ENCODE measurements at regions not wholly inside any gene's neighbourhood (a gene's known extent, or its start where the extent isn't known, plus 50 kb on each side); places are given as distances from the start of the nearest gene placed in this dataset.

DNA sequence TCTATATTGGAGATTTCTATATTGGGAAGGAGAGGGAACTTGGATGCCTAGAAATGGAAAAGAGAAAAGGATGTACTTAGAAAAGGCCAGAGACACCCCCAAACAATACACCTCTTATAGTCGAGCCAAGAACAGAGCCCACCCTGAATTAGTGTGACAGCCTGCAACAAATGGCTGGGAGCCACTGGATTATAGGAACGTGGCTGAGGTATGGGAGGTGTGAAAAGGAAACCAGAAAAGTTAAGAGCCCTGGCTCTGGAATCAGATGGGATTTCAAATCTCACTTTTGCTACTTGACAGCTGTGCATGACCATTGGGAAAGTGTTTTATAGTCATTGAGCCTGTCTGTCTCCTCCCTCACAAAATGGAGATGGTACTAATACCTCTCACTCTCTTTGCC lies 394.0 kb downstream of the ZNF521 start:
- Mint-ChIP-seq H3K27me3 (no peaks in the 10 kb centered on the region), H3K36me3 (ENCODE audit: low read depth) (no peaks in the 10 kb centered on the region), H3K27ac (no peak overlapping the region), H3K9me3 (no peaks in the 10 kb centered on the region), H3K4me3 (no peak overlapping the region), H3K4me1 (ENCODE audit: low read depth) (no peaks in the 10 kb centered on the region)
- intact Hi-C loops (cut with micrococcal nuclease), result no loop called here

DNA sequence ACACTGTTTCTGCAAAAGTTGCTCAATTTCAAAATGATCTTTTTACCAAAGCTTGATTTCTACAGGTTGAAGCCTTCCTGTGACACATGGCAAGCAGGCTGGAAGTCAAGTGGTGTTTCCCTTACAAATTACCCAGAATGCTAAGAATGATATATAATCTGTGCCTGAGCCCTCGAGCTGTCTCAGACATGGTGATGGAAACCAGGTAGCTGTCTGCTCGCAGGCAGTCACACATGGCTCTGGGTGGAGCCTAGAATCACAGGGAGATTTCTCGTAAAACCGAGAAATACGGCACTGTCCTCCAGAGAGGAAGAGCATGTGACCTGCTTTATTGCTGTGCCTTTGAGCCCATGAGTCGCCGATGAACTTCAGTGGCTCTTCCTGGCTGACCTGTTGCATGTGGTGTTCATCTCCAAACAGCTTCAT lies 392.9 kb downstream of the ZNF521 start:
- H3K27ac Mint-ChIP-seq, result no peak overlapping the region
- no peaks in the 10 kb centered on the region for H3K27me3 Mint-ChIP-seq
- intact Hi-C loops (cut with micrococcal nuclease), result no loop called here
- no peaks in the 10 kb centered on the region for H3K9me3 Mint-ChIP-seq
- no peaks in the 10 kb centered on the region for H3K36me3 Mint-ChIP-seq (ENCODE audit: low read depth)
- H3K4me3 Mint-ChIP-seq, result no peak overlapping the region
- H3K4me1 Mint-ChIP-seq (ENCODE audit: low read depth), result peaks cover 1% of the 10 kb centered on the region

DNA sequence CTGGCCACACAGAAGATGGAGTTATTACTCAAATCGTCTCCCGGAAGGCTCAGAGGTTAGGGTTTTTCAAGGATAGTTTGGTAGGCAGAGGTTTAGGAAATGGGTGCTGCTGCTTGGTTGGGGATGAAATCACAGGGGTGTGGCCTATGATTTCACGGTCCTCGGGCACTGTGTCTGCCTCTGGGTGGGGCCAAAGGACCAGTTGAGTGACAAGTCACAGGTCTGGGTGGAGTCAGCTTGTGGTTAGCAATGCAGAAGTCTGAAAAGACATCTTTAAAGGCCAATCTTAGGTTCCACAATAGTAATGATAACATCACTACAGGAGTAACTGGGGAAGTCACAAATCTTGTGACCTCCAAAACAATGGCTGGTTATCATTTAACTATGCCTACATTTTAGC lies 387.8 kb downstream of the ZNF521 start:
- intact Hi-C loops (cut with micrococcal nuclease), result no loop called here
- no peak overlapping the region for H3K27ac Mint-ChIP-seq
- H3K36me3 Mint-ChIP-seq (ENCODE audit: low read depth), result no peaks in the 10 kb centered on the region
- no peak overlapping the region for H3K4me3 Mint-ChIP-seq
- H3K9me3 Mint-ChIP-seq, result no peaks in the 10 kb centered on the region
- H3K4me1 Mint-ChIP-seq (ENCODE audit: low read depth), result peaks cover 6% of the 10 kb centered on the region
- no peaks in the 10 kb centered on the region for H3K27me3 Mint-ChIP-seq

DNA sequence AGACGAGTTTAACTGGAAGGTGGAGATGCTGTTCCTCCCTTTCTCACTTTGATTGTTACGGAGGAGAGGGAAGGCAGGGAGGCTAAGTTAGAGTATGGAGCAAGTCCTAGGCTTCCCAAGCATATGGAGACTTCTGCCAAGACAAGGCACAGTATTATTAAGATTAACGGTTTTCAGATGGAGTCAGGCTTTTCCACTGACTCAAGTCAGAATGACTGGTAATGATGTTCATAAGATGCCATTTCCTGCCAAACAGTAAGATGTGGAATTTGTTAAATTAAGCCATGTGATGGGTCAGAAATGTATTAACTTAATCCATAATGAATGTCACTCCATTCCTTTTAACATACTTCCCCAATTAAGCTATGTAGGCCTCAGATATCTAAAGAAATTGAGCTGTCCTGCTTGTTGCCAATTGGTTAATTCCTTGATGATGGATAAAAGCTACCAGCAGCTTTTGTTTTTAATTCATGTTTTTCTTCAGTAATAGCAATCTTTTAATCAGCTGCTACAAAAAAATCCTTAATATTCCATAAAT lies 383.7 kb downstream of the ZNF521 start:
- Mint-ChIP-seq H3K36me3 (ENCODE audit: low read depth) (no peaks in the 10 kb centered on the region), H3K27ac (no peak overlapping the region), H3K4me1 (ENCODE audit: low read depth) (peaks cover 6% of the 10 kb centered on the region), H3K9me3 (no peaks in the 10 kb centered on the region), H3K4me3 (no peak overlapping the region), H3K27me3 (no peaks in the 10 kb centered on the region)
- intact Hi-C loops (cut with micrococcal nuclease), result no loop called here

DNA sequence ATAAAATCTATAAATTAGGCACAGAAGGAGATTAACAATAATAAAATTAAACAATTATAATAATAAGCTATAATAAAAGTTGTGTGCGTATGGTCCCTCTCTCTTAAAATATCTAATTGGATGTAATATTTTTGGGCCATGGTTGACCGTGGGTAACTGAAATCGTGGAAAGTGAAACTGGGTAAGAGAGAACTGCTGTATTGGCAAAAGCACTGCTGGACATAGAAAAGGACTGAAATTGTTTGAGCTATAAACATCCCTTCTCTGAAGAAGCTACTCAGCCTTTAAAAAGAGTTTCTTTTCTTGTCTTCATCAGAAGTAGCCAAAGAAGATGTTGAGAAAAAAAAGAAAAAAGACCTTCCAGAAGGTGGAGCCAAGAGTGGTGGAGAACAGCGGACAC lies 379.4 kb downstream of the ZNF521 start:
- Mint-ChIP-seq H3K4me1 (ENCODE audit: low read depth) (no peaks in the 10 kb centered on the region), H3K36me3 (ENCODE audit: low read depth) (no peaks in the 10 kb centered on the region), H3K27me3 (no peaks in the 10 kb centered on the region), H3K4me3 (no peak overlapping the region), H3K27ac (no peak overlapping the region), H3K9me3 (no peaks in the 10 kb centered on the region)
- intact Hi-C loops (cut with micrococcal nuclease), result no loop called here

DNA sequence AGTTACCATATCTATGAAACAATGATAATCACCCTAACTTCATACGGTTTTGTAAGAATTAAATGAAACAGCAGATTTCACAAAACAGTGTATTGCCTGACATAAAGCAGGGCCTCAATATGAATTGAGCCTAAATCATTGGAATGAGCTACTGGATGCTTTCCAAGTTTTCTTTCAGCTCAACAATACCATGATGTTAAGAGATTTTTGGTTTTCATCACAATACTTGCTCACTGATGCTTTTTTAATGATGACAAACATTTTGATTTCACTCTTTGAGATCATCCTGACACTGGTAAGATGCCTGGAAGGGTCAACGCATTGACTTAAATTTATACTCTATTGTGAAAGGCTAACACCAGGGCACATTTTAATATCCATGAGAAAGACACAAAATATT lies 377.5 kb downstream of the ZNF521 start:
- Mint-ChIP-seq H3K4me1 (ENCODE audit: low read depth) (no peaks in the 10 kb centered on the region), H3K36me3 (ENCODE audit: low read depth) (no peaks in the 10 kb centered on the region), H3K4me3 (no peak overlapping the region), H3K27ac (no peak overlapping the region), H3K27me3 (no peaks in the 10 kb centered on the region), H3K9me3 (no peaks in the 10 kb centered on the region)
- intact Hi-C loops (cut with micrococcal nuclease), result no loop called here

DNA sequence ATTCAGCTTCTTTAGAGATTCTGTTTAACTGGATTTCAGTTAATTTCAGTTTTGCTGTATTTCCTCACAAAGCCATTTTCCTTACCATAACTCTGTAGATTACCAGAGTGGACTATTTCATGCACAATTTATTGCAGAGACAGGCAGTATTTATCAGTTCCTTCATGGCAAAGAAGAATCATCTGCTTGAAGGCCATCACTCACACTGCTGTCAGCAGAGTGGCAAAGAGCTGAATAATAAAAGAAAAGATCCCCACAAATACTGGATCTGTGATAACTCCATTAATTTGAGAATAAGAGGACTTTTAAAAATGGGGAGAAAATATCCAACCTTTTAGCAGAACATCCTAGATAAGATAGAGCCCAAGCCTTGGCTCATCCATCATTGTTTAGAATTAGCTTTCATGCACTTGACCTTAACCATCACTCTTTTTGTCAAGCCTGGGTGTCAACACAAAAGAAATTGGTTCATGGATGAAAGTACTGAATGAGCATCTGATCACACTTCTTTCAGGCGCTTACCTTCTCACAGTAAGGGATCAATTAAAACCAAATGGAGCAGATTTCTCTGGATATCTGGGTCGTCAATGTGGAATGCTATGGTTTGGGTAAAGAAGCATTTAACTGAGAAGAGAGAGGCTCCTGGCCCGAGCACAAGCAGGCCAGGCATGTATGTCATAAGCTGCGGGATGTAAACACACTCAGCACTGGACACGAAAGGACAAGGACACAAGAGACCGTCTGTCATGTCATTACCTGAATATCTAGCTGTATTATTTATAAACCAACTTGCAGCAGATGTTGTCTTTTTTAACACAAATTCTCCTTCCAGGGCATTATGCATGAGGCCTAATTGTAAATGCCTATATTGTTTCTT lies 376.2 kb downstream of the ZNF521 start:
- intact Hi-C loops (cut with micrococcal nuclease), result no loop called here
- Mint-ChIP-seq H3K9me3 (no peaks in the 10 kb centered on the region), H3K4me1 (ENCODE audit: low read depth) (no peaks in the 10 kb centered on the region), H3K27me3 (no peaks in the 10 kb centered on the region), H3K36me3 (ENCODE audit: low read depth) (no peaks in the 10 kb centered on the region), H3K27ac (no peak overlapping the region), H3K4me3 (no peak overlapping the region)

DNA sequence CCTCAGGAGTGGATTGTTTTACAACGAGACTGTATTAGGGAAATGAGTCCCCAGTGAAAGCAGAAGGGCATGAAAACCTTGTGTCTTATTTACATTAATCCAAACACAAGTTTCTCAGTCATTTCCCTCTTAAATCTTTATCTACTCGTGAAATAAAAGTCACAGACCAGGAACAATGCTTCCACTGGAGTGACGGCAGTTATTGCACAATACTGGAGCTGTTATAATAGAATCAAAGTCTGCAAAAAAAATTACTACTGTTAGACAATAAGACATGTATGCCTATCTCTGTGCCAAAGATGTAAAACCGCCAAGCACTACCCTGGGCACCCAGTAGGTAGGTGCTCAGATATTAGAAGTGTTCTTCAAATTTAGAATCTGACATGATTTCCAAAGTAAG lies 375.5 kb downstream of the ZNF521 start:
- Mint-ChIP-seq H3K36me3 (ENCODE audit: low read depth) (no peaks in the 10 kb centered on the region), H3K27ac (no peak overlapping the region), H3K9me3 (no peaks in the 10 kb centered on the region), H3K4me3 (no peak overlapping the region), H3K4me1 (ENCODE audit: low read depth) (no peaks in the 10 kb centered on the region), H3K27me3 (no peaks in the 10 kb centered on the region)
- intact Hi-C loops (cut with micrococcal nuclease), result no loop called here

DNA sequence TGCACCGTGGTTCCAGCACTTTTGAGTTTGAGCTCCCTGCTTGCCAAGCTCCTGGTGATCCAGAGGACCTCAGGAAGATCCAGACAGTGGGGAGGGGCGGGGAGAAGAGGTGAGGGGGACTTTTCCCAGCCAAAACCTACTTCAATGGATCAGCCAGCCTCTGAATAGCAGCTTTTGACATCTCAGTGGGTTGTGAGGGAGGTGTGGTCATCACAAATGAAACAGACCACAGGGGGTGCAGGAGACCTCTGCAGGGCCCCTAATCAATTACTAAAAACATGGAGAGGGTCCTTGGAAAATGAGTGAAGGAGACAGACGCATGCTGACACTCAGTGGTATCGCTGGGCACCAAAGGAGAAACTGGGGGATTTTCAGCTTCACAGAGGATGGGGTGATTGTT lies 372.7 kb downstream of the ZNF521 start:
- intact Hi-C loops (cut with micrococcal nuclease), result no loop called here
- Mint-ChIP-seq H3K4me3 (no peak overlapping the region), H3K9me3 (no peaks in the 10 kb centered on the region), H3K27me3 (no peaks in the 10 kb centered on the region), H3K27ac (no peak overlapping the region), H3K36me3 (ENCODE audit: low read depth) (no peaks in the 10 kb centered on the region), H3K4me1 (ENCODE audit: low read depth) (no peaks in the 10 kb centered on the region)

DNA sequence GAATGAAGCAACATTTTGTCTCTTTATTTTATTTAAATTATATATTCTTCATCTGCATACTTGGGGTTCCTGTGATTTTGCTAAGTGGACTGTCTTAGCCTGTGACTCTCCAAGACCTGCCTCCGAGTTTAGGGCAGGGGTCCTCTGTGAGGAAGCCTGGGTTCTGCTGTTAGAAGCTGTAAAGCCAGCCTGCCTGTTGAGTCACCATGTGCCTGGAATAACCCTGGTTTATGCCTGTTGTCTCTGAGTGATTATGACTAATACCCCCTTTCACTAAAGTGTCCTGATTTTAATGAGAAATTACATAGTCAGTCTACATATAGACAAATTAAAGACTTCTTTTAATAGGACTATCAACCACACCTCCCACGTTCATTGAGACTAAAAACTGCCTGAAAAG lies 369.1 kb downstream of the ZNF521 start:
- Mint-ChIP-seq H3K4me3 (no peak overlapping the region), H3K27me3 (no peaks in the 10 kb centered on the region), H3K36me3 (ENCODE audit: low read depth) (no peaks in the 10 kb centered on the region), H3K4me1 (ENCODE audit: low read depth) (no peaks in the 10 kb centered on the region), H3K9me3 (no peaks in the 10 kb centered on the region), H3K27ac (no peak overlapping the region)
- intact Hi-C loops (cut with micrococcal nuclease), result no loop called here

DNA sequence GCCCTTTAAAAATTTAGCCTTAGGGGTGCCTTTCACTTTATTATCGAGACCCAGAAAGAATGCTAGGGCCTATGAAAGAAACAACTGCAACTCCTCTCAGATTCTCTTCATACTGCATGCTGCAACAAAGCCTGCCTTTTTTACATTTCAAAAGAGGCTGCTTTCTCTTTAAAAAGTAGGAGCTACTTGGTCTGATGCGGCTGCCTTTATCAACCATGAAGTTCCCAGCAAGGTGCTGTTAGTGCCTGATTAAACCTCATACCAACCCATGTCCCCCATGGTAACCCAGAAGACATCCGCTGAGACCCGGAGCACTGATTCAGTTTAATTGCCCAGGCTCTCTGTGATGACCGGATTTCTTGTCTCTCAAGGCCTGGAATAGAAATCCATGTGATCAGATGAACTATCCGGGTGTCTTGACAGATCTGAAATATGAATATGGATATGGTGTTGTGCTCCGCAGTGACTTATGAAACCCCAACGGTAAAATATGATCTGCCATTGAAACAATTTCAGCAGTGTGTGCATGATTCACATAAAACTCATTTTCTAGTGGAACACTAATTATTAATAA lies 368.3 kb downstream of the ZNF521 start:
- H3K9me3 Mint-ChIP-seq, result no peaks in the 10 kb centered on the region
- H3K4me3 Mint-ChIP-seq, result no peak overlapping the region
- no peaks in the 10 kb centered on the region for H3K27me3 Mint-ChIP-seq
- intact Hi-C loops (cut with micrococcal nuclease), result no loop called here
- peaks cover 5% of the 10 kb centered on the region for H3K4me1 Mint-ChIP-seq (ENCODE audit: low read depth)
- H3K36me3 Mint-ChIP-seq (ENCODE audit: low read depth), result no peaks in the 10 kb centered on the region
- H3K27ac Mint-ChIP-seq, result no peak overlapping the region

DNA sequence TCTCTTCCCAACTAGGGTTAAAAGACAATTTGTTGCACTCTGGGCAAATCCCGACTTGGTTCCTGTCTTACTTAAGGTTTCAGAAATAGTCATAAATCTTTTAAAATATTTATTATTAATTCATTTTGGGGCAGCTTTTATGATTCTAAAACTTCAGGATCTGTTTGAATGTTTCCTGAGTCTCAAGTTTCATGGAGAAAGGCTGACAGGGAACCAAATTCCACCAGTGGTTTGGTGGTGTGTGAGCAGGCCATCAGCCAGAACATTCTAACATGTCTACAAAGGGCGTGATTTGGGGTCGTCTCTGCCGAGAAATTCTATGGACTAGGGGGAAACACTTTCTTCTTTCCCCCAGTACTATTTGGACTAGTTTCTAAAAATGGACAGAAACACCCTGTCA lies 366.4 kb downstream of the ZNF521 start:
- H3K27ac Mint-ChIP-seq, result no peak overlapping the region
- intact Hi-C loops (cut with micrococcal nuclease), result no loop called here
- H3K4me3 Mint-ChIP-seq, result no peak overlapping the region
- no peaks in the 10 kb centered on the region for H3K36me3 Mint-ChIP-seq (ENCODE audit: low read depth)
- no peaks in the 10 kb centered on the region for H3K9me3 Mint-ChIP-seq
- H3K27me3 Mint-ChIP-seq, result no peaks in the 10 kb centered on the region
- H3K4me1 Mint-ChIP-seq (ENCODE audit: low read depth), result peaks cover 5% of the 10 kb centered on the region

DNA sequence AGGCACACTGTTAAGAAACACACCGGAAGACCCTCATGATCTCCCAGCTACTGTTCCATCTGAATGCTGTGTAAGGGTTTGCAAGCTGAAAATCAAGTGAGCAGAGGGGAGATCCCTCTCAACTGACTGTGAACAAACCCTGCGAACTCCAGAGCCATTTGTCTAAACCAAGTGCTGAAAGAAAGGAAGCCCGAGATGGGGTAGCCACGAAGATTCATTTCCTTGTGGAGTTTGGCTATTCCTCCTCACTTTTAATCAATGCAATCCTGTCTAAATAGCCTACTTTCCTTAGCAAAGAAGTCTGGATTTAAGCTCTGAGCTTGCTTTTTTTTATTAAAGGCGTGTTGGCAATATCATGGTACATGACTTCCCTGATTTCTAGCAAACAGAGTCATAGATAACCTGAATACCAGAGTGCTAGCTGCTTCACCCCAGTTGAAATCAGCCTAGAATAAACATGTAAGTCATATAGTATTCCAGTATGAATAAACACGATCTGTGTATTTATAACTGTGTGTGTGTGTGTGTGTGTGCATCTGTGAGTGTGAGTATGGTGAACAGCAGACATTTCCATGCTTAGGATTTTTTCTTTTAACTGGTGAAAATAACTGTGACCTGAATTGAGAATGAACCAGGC lies 365.2 kb downstream of the ZNF521 start:
- Mint-ChIP-seq H3K27ac (no peak overlapping the region), H3K27me3 (no peaks in the 10 kb centered on the region), H3K9me3 (no peaks in the 10 kb centered on the region), H3K36me3 (ENCODE audit: low read depth) (no peaks in the 10 kb centered on the region), H3K4me1 (ENCODE audit: low read depth) (peaks cover 5% of the 10 kb centered on the region), H3K4me3 (no peak overlapping the region)
- intact Hi-C loops (cut with micrococcal nuclease), result no loop called here

Data from dendritic cell treated with granulocyte-macrophage colony-stimulating factor and Interleukin-4, amounts not matched to agents 40 ng/mL and 50 ng/mL, for 4 days (primary cell).